IgD-negative memory B cell (primary cell): ENCODE measurements at regions not wholly inside any gene's neighbourhood (a gene's known extent, or its start where the extent isn't known, plus 50 kb on each side); places are given as distances from the start of the nearest gene placed in this dataset.
A peak's percentile ranks its signal among the peaks of the same experiment; 100 is the strongest.

Experiments
- H3K27ac Mint-ChIP-seq, 3 donors: one replicate each; pipeline ENCODE4 v1.8.0; 2020 to 2022; ENCODE audit warnings: mild to moderate bottlenecking in 3 of 3, mixed read lengths in 3 of 3, moderate library complexity in 1 of 3
- H3K27me3 Mint-ChIP-seq: one replicate; pipeline ENCODE4 v1.8.0; 2021; ENCODE audit warnings: mixed read lengths
- H3K36me3 Mint-ChIP-seq: one replicate; pipeline ENCODE4 v1.8.0; 2020; ENCODE audit warnings: mild to moderate bottlenecking, mixed read lengths
- H3K4me1 Mint-ChIP-seq, 3 donors: one replicate each; pipeline ENCODE4 v1.8.0; 2020 to 2022; ENCODE audit warnings: mixed read lengths in 3 of 3, mild to moderate bottlenecking in 1 of 3
- H3K4me3 Mint-ChIP-seq, 4 donors: one replicate each; pipeline ENCODE4 v1.8.0; 2020 to 2022; ENCODE audit warnings: mild to moderate bottlenecking in 4 of 4, mixed read lengths in 4 of 4, moderate library complexity in 3 of 4
- H3K9me3 Mint-ChIP-seq, 3 donors: one replicate each; pipeline ENCODE4 v1.8.0; 2020 to 2021; ENCODE audit warnings: mixed read lengths in 3 of 3, mild to moderate bottlenecking in 1 of 3

DNA sequence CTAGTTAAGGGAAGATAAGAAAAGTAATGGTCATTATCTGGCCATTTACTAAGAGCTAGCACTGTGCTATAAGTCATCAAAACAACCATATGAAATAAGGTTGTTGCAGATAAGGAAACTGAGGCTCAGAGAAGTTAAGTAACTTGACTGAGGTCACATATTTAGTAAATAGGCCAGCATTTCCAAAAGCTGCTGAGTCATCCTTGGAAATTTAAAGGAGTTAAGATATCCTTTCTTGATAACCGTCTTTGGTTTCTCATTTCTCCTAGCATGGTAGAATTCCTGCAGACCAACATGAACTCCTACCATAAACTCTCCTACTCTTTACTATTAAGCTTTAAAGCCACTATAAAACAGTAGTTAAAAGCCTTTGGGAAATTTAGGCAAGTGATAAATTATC, 85.0 kb upstream of the PDZRN3 start:
- H3K27me3 Mint-ChIP-seq = no peaks in the 10 kb centered on the region
- no peak overlapping the region for H3K4me3 Mint-ChIP-seq

DNA sequence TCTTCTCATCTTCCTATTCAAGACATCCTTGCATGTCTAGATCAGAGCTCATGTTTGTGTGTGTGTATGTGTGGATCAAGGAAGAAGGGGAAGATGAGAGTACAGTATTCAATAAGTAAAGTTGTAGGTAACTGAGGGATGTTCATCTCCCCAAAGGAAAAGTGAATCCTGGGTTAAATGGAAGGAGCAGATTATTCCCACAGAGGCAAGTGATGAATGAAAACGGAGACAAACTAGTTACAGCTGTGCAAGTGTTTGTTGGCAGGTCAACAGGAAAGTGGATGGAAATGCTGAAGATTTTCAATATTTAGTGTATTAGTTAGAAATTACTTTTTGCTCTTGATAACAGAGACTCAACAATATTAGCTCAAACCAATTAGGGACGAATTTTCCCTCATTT, 84.2 kb upstream of the PDZRN3 start:
- Mint-ChIP-seq H3K4me3 (no peak overlapping the region), H3K9me3 (peaks cover 7 to 20% (median 7%) of the 10 kb centered on the region in 3 donors), H3K4me1 (peaks cover 0 to 2% (median 0%) of the 10 kb centered on the region in 3 donors), H3K36me3 (peaks cover 2% of the 10 kb centered on the region), H3K27me3 (no peaks in the 10 kb centered on the region), H3K27ac (peak overlapping the region in 1 of 3 donors; percentile 8)

More for the DNA sequence above, 85.0 kb upstream of the PDZRN3 start:
- Mint-ChIP-seq H3K4me1 (peaks cover 0 to 2% (median 0%) of the 10 kb centered on the region in 3 donors), H3K9me3 (peaks cover 7 to 22% (median 8%) of the 10 kb centered on the region in 3 donors), H3K36me3 (peaks cover 2% of the 10 kb centered on the region), H3K27ac (no peak overlapping the region)

DNA sequence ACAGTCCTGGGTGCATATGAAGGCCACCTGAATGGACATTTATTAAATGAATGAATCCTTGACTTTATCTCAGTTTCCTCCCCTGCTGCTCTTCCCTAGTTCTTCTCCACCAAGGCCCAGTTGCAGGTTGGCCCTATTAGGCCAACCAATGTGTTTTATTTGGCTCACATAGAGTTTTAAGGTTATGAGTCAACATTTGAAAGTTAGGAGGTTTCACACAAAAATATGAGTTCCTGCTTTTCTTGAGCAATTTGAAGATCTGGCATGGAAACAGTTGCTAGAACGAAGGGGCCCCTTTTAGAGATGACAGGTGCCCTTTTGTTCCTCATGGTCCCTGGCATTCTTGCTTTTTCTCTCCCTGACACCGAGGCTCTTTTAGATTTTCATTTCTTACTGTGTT, 83.0 kb upstream of the PDZRN3 start:
- Mint-ChIP-seq H3K4me1 (peaks cover 0 to 2% (median 0%) of the 10 kb centered on the region in 3 donors), H3K4me3 (no peak overlapping the region), H3K27me3 (no peaks in the 10 kb centered on the region), H3K9me3 (peaks cover 7 to 14% (median 7%) of the 10 kb centered on the region in 3 donors), H3K27ac (no peak overlapping the region), H3K36me3 (no peaks in the 10 kb centered on the region)

DNA sequence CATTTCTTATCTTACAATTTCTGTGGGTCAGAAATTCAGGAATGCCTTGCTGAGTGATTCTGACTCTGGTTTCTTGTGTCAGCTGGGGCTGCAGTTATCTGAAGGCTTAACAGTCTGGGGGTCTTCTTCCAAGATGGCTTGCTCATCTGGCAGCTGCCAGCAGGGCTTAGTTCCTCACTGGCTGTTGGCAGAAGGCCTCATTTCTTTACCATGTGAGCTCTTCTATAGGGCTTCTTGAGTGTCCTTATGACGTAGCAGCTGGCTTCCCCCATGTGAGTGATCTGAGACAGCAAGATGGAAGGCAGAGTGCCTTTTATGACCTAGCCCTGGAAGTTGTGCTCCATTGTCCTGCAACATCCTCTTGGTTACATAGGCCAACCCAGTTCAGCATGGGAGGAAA, 82.0 kb upstream of the PDZRN3 start:
- Mint-ChIP-seq H3K9me3 (peaks cover 7 to 14% (median 7%) of the 10 kb centered on the region in 3 donors), H3K27ac (no peak overlapping the region), H3K4me1 (peaks cover 0 to 2% (median 0%) of the 10 kb centered on the region in 3 donors), H3K36me3 (no peaks in the 10 kb centered on the region), H3K4me3 (no peak overlapping the region), H3K27me3 (no peaks in the 10 kb centered on the region)

DNA sequence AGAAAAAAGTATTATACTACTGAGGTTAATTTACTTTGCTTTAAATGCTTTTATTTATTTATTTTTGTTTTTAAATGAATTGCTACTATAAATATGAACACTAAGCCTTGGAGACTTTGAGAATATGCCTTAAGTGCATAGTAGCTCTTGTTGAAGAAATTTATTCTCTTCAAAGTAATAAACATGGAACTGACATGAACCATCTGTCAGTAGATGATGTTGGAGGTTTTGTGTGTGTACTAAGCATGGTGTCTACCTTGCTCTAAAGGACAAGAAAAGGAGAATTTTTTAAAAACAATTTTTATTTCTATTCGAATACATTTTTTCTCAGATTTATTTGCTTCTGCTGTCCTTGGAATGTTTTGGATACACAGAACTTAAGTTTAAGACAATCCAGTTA, 81.1 kb upstream of the PDZRN3 start:
- H3K4me3 Mint-ChIP-seq = no peak overlapping the region
- H3K36me3 Mint-ChIP-seq = no peaks in the 10 kb centered on the region
- H3K9me3 Mint-ChIP-seq = peaks cover 6 to 8% (median 6%) of the 10 kb centered on the region in 3 donors
- no peak overlapping the region for H3K27ac Mint-ChIP-seq
- H3K4me1 Mint-ChIP-seq = peaks cover 0 to 2% (median 0%) of the 10 kb centered on the region in 3 donors
- H3K27me3 Mint-ChIP-seq = no peaks in the 10 kb centered on the region

DNA sequence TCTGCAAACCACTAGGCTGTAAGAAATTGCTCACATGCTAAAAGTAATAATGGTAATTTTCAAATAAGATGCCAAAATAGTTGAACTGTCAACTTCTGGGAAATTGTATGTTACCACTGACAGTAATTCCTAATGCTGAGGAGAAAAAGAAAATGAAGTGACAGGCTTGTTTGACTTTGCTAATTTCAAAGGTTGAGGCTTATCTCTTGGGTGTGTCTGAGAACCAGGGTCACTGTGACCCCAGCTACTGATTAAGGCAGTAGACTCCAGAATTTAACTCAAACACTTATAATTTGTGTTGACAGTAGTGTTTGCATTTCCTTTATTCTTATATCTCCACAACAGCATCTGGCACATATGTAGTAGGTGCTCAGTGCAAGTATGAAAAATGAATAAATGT, 74.6 kb upstream of the PDZRN3 start:
- Mint-ChIP-seq H3K4me3 (no peak overlapping the region), H3K4me1 (peaks cover 0 to under 1% (median 0%) of the 10 kb centered on the region in 3 donors), H3K27ac (no peak overlapping the region), H3K9me3 (peaks cover 0 to 5% (median 3%) of the 10 kb centered on the region in 3 donors), H3K36me3 (no peaks in the 10 kb centered on the region), H3K27me3 (no peaks in the 10 kb centered on the region)

DNA sequence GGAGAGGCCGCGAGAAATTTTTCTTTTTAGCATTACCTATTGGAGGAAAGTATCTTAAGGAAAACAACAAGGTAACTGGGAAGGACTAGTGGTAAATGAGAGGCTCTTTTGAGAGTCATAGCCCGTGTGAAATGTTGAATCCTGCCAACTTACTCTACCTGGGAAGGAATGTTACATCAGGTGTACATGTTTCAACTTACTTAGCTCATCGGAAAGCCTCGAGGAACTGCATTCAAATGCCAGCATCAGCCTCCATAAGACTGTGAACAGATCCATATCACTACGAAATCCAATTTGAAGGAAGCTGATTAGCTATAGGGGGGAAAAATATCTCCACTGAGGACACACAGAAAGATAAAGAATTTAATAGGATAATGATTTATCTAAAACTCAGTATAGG, 72.3 kb upstream of the PDZRN3 start:
- no peak overlapping the region for H3K27ac Mint-ChIP-seq
- H3K27me3 Mint-ChIP-seq = no peaks in the 10 kb centered on the region
- H3K9me3 Mint-ChIP-seq = peaks cover 0 to 5% (median 3%) of the 10 kb centered on the region in 3 donors
- peaks cover 0 to 2% (median 0%) of the 10 kb centered on the region in 3 donors for H3K4me1 Mint-ChIP-seq
- H3K4me3 Mint-ChIP-seq = no peak overlapping the region
- no peaks in the 10 kb centered on the region for H3K36me3 Mint-ChIP-seq

DNA sequence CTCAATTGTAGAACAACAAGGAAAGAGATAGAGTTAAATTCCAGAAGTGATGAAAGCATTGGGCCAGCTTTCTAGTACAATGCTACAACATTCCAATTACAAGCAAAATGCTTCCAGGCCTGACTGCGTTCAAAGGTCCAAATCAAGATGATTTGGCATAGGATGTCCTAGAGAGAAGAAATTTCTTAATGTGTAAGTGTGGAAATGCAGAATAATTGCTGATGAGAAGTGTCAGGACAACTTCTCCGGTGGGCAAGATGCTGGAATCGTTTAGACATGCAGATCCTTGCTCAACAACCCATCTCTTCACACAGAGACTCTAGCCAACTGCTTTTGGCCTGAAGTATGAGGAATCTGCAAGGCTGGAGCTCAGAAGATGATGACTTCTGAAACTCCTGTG, 71.1 kb upstream of the PDZRN3 start:
- H3K27me3 Mint-ChIP-seq = no peaks in the 10 kb centered on the region

DNA sequence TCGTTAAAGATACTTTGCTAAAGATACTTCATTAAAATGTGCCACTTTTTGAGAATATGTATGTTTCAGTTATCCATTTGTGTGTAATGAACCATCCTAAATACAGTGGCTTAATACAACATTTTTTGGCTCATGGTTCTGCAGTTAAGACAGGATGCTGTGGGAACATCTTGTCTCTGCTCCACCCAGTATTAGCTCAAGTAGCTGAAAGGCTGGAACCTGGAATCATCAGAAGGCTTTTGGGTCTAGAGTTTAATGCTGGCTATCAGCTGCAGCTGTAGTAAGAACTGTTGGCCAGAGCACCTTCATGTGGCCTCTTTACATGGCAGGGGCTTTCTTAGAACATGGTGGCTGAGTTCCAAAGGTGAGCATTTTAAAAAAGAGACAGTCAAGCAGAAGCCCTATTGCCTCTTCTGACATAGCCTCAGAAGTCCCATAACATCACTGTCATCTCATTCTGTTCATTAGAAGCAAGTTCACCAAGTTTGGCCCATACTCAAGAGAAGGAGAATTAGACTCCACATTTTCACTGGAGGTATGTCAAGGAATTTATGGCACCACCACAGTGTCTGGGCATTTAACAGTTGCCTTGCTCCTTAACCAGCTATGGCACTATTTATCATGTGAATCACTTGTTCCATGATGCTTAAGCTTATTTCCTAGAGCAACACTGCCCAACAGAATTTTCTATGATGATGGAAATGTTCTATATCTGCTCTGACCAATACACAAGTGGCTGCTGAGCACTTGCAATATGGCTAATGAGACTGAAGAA, 70.4 kb upstream of the PDZRN3 start:
- Mint-ChIP-seq H3K27ac (no peak overlapping the region), H3K4me3 (no peak overlapping the region), H3K27me3 (no peaks in the 10 kb centered on the region)

More for the DNA sequence above, 71.1 kb upstream of the PDZRN3 start:
- Mint-ChIP-seq H3K36me3 (no peaks in the 10 kb centered on the region), H3K9me3 (peaks cover 0 to 4% (median 3%) of the 10 kb centered on the region in 3 donors), H3K27ac (no peak overlapping the region), H3K4me3 (no peak overlapping the region), H3K4me1 (peaks cover 0 to 2% (median 0%) of the 10 kb centered on the region in 3 donors)

DNA sequence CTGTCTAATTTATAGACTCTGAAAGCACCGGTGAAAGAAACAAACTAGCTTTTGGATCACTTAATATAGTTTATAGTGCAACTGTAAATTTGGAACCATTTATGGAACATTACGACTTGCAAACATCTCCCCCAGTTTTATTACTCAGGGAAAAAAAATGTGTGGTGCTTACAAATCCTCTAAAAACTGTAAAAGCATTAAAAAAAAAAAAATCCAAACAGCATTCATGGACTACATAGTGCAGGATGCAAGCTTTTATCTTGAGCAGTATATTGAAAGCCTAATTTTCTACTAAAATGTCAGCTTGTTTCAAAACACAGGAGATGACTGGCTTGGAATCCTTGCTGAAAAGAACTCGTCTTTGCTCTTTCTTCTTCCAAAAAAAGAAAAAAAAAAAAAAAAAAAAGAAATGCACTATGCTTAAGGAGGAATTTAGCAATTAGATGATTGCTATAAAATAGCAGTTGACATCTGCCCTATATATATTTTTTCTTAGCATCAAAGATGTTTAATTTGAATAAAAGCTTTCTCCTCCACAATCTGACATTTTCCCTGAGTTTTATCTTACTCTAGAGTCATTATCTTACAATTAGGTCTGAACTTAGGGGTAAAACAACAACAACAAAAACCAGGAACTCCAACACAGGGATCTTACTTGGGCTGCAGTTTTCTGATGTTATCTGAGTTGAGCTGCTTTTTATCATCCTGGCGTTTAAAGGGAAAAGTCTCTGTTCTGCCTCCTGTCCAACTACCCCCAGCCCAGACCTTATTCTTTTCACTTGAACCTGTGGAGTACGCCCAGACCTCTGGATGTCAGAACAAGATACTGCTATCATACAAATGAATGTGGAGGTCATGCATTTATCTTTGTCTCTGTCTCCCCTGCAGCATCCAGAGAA, 62.6 kb upstream of the PDZRN3 start:
- Mint-ChIP-seq H3K27ac (no peak overlapping the region), H3K36me3 (no peaks in the 10 kb centered on the region), H3K4me1 (no peaks in the 10 kb centered on the region), H3K27me3 (no peaks in the 10 kb centered on the region), H3K4me3 (no peak overlapping the region), H3K9me3 (peaks cover 0 to 9% (median 2%) of the 10 kb centered on the region in 3 donors)

More for the DNA sequence above, 70.4 kb upstream of the PDZRN3 start:
- H3K9me3 Mint-ChIP-seq = peaks cover 0 to 3% (median 3%) of the 10 kb centered on the region in 3 donors
- peaks cover 0 to 2% (median 0%) of the 10 kb centered on the region in 3 donors for H3K4me1 Mint-ChIP-seq
- H3K36me3 Mint-ChIP-seq = no peaks in the 10 kb centered on the region

DNA sequence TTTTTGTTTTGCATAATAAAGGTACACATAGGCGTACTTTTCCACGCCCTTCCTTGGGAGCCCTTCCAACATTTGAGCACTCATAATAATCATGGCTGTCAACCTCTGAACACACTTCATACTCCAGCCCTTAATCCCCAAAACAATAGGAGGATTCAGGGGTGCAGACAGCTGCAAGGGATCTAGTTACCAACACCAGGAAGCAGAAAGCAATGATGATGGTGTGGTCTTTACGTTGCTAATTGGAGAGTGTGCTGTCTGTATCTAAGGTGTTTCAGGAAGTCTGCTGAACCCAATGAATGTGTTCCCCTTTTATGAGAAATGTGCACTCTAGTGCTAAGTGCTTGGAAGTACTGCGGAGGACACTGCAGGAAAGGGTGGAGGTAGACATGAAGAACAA, 60.3 kb upstream of the PDZRN3 start:
- Mint-ChIP-seq H3K27ac (no peak overlapping the region), H3K27me3 (no peaks in the 10 kb centered on the region), H3K4me3 (no peak overlapping the region), H3K9me3 (peaks cover 2 to 13% (median 2%) of the 10 kb centered on the region in 3 donors), H3K36me3 (no peaks in the 10 kb centered on the region), H3K4me1 (no peaks in the 10 kb centered on the region)

DNA sequence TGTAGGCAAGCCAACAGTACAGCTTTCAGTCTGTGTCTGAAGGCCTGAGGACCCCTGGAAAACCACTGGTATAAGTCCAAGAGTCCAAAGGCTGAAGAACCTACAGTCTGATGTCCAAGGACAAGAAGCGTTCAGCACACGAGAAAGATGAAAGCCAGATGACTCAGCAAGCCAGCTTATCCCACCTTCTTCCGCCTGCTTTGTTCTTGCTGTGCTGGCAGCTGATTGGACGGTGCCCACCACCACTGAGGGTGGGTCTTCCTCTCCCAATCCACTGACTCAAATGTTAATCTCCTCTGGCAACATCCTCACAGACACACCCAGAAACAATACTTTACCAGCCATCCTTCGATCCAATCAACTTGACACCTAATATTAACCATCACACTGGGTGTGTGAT, 59.0 kb upstream of the PDZRN3 start:
- Mint-ChIP-seq H3K27me3 (no peaks in the 10 kb centered on the region), H3K4me1 (no peaks in the 10 kb centered on the region), H3K4me3 (no peak overlapping the region), H3K9me3 (peaks cover 2 to 14% (median 2%) of the 10 kb centered on the region in 3 donors), H3K27ac (no peak overlapping the region), H3K36me3 (no peaks in the 10 kb centered on the region)

DNA sequence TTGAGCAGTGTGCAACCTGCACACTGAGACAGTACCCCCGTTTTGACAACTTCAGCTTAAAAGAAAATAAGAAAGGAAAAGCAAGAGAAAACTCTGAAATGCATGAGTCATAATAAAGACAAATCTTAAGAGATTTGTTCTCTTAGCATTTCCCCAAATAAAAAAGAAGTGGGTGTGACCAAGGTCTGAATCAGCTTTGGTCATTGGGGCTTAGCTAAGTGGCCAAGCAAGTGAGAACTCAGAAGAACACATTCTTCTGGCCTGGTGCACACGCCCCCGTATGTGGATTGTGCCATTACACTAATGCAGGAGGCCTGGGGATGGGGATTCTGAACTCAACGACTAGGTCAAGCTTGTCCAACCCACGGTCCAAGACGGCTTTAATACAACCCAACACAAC, 56.9 kb upstream of the PDZRN3 start:
- Mint-ChIP-seq H3K27me3 (no peaks in the 10 kb centered on the region), H3K27ac (no peak overlapping the region), H3K9me3 (peaks cover 2 to 14% (median 3%) of the 10 kb centered on the region in 3 donors), H3K36me3 (no peaks in the 10 kb centered on the region), H3K4me3 (no peak overlapping the region), H3K4me1 (no peaks in the 10 kb centered on the region)

DNA sequence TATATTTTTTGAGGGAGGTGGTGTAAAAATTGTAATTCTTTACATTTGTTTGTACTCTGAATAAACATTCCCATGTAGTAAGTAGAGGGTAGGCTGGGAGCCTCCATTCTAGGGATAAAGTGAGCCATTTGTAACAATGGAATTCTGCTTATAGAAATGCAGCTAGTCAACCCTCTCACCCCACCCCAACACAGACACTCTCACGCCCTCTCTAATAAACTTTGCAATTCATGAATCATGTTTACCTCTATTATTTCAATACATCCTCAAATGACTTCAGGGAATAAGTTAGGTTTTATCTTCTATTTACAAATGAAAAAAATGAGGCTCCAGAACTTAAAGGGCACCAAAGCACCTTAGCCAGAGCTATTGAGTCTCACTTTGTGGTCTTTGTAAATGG, 56.5 kb upstream of the PDZRN3 start:
- Mint-ChIP-seq H3K4me1 (no peaks in the 10 kb centered on the region), H3K9me3 (peaks cover 2 to 15% (median 3%) of the 10 kb centered on the region in 3 donors), H3K4me3 (no peak overlapping the region), H3K27me3 (no peaks in the 10 kb centered on the region), H3K36me3 (no peaks in the 10 kb centered on the region), H3K27ac (no peak overlapping the region)

DNA sequence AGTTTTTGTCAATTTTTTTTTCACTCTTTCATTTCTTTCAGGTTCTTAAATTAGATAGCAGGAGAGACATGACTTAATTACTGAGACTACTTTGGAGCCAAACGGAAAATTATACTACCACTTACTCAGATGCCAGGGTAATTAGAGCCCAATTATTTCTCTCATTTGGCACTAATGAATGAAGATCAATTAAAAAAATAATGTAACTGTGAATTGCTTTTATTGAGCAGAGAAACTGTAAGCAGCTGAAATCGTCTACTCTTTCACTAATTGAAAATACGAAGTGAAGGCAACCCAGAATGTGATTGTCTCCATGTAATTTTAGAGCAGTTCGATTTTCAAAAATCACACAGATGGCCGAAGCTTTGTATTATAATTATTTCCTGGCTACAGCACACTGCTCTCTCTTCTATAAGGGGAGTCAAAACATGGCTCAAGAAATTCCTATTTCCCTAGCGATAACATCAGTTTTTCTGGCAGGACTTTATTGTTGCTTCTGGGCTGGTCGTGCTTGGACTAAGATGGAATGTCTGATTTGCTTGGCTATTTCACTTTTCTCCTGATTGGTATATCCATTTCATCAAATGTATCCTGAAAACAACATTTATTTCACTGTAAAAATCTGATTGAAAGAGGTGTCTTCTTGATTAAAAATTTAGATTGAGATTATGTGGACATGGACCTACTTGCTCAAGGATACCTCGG, 55.8 kb upstream of the PDZRN3 start:
- Mint-ChIP-seq H3K4me3 (no peak overlapping the region), H3K27ac (no peak overlapping the region), H3K27me3 (no peaks in the 10 kb centered on the region), H3K9me3 (peaks cover 2 to 15% (median 4%) of the 10 kb centered on the region in 3 donors), H3K36me3 (no peaks in the 10 kb centered on the region), H3K4me1 (no peaks in the 10 kb centered on the region)
